Left lung (tissue), 4 donors: ENCODE measurements at regions not wholly inside any gene's neighbourhood (a gene's known extent, or its start where the extent isn't known, plus 50 kb on each side); places are given as distances from the start of the nearest gene placed in this dataset.

ENCODE experiments used
- ATAC-seq: fragments of 200-7000 bp; cut with Tn5 transposase; one replicate; pipeline ENCODE4 v1.9.1; 2020; ENCODE audit warnings: moderate library complexity
- DNase-seq, 4 donors: peaks; one replicate each; pipeline ENCODE4 v3.0.0-alpha.2; 2013 to 2020
- H3K27ac ChIP-seq, 2 donors: fragments of 200-600 bp; sonication (generic) in 1 of 2; one replicate each; pipeline versions ENCODE4 v1.5.0 to v1.8.0; 2020 to 2021
- H3K27me3 ChIP-seq, 2 donors: fragments of 200-600 bp; sonication (generic) in 1 of 2; one replicate each; pipeline versions ENCODE4 v1.5.0 to v1.8.0; 2020 to 2021
- H3K36me3 ChIP-seq, 2 donors: fragments of 200-600 bp; sonication (generic) in 1 of 2; one replicate each; pipeline versions ENCODE4 v1.5.0 to v1.8.0; 2020 to 2021
- H3K4me1 ChIP-seq, 2 donors: fragments of 200-600 bp; one replicate each; pipeline ENCODE4 v1.8.0; 2021
- H3K4me3 ChIP-seq, 2 donors: fragments of 200-600 bp; sonication (generic) in 1 of 2; one replicate each; pipeline versions ENCODE4 v1.5.0 to v1.8.0; 2020 to 2021; ENCODE audit warnings: mild to moderate bottlenecking in 1 of 2
- H3K9me3 ChIP-seq, 2 donors: fragments of 200-600 bp; sonication (generic) in 1 of 2; one replicate each; pipeline versions ENCODE4 v1.5.0 to v1.8.0; 2020 to 2021
- intact Hi-C, 2 donors: fragments of 100-400 bp; cut with DNase I; formaldehyde crosslinking; loops; one replicate each; pipeline versions ENCODE4 v1.11.2 to v1.14.2; 2022
- TF ChIP-seq, protein P1 (sequence below), 2 donors: fragments of 200-600 bp; sonication (generic) in 1 of 2; IDR thresholded peaks; one replicate each; pipeline versions ENCODE4 v1.5.0 to v1.8.0; 2021; ENCODE audit warnings: antibody characterized with exemption in 2 of 2
- donor health status: DM: no; HTN: yes; CAD: no.
- donor health status: DM: no; HTN: no; CAD: no.

GRCh38 chr2:58435246-58435645, 194.1 kb upstream of the FANCL start:
- no peaks in the 10 kb centered on the region for H3K27me3 ChIP-seq
- no peaks in the 10 kb centered on the region for H3K9me3 ChIP-seq
- ATAC-seq (no peak), DNase-seq (no peak)
- H3K27ac ChIP-seq = no peak overlapping the region
- H3K36me3 ChIP-seq = no peaks in the 10 kb centered on the region
- H3K4me3 ChIP-seq = no peak overlapping the region
- TF ChIP-seq, protein P1, sequence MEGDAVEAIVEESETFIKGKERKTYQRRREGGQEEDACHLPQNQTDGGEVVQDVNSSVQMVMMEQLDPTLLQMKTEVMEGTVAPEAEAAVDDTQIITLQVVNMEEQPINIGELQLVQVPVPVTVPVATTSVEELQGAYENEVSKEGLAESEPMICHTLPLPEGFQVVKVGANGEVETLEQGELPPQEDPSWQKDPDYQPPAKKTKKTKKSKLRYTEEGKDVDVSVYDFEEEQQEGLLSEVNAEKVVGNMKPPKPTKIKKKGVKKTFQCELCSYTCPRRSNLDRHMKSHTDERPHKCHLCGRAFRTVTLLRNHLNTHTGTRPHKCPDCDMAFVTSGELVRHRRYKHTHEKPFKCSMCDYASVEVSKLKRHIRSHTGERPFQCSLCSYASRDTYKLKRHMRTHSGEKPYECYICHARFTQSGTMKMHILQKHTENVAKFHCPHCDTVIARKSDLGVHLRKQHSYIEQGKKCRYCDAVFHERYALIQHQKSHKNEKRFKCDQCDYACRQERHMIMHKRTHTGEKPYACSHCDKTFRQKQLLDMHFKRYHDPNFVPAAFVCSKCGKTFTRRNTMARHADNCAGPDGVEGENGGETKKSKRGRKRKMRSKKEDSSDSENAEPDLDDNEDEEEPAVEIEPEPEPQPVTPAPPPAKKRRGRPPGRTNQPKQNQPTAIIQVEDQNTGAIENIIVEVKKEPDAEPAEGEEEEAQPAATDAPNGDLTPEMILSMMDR (IDR thresholded peaks at IDR 0.05) = no peak
- H3K4me1 ChIP-seq = no peaks in the 10 kb centered on the region
- intact Hi-C loops = no loop called here

- Histone ChIP-seq H3K4me3 (no peak overlapping the region), H3K9me3 (no peaks in the 10 kb centered on the region), H3K36me3 (no peaks in the 10 kb centered on the region), H3K27ac (no peak overlapping the region), H3K27me3 (peaks cover 0 to 5% of the 10 kb centered on the region in 2 donors), H3K4me1 (no peaks in the 10 kb centered on the region)
- ATAC-seq = no peak
- TF ChIP-seq, protein P1 (IDR thresholded peaks at IDR 0.05) = no peak
- no peak for DNase-seq
- intact Hi-C loops = no loop called here
Observed at GRCh38 chr2:58434692-58435091, 193.6 kb upstream of the FANCL start.

- Histone ChIP-seq H3K27ac (no peak overlapping the region), H3K9me3 (no peaks in the 10 kb centered on the region), H3K36me3 (no peaks in the 10 kb centered on the region), H3K4me1 (peaks cover 0 to 3% of the 10 kb centered on the region in 2 donors), H3K4me3 (no peak overlapping the region), H3K27me3 (peaks cover 0 to 24% of the 10 kb centered on the region in 2 donors)
- DNase-seq = no peak
- intact Hi-C loops = no loop called here
- TF ChIP-seq, protein P1 (IDR thresholded peaks at IDR 0.05) = no peak
- ATAC-seq = no peak
Observed at GRCh38 chr2:58432491-58433170, 191.5 kb upstream of the FANCL start.

- H3K9me3 ChIP-seq = no peaks in the 10 kb centered on the region
- intact Hi-C loops = no loop called here
- ATAC-seq = peak; percentile 38
Observed at GRCh38 chr2:58429014-58429875, 188.1 kb upstream of the FANCL start.

More at GRCh38 chr2:58429014-58429875, 188.1 kb upstream of the FANCL start:
- no peak overlapping the region for H3K27ac ChIP-seq
- TF ChIP-seq, protein P1 (IDR thresholded peaks at IDR 0.05) = no peak
- H3K4me3 ChIP-seq = peak overlapping the region; percentile 27 to 30
- no peaks in the 10 kb centered on the region for H3K36me3 ChIP-seq
- peak in 2 of 4 donors; percentile 15 to 21 for DNase-seq
- peaks cover 0 to 8% of the 10 kb centered on the region in 2 donors for H3K4me1 ChIP-seq
- H3K27me3 ChIP-seq = peaks cover 0 to 39% of the 10 kb centered on the region in 2 donors
